Osteoblast (primary cell): ENCODE measurements at regions not wholly inside any gene's neighbourhood (a gene's known extent, or its start where the extent isn't known, plus 50 kb on each side); places are given as distances from the start of the nearest gene placed in this dataset.

Experiments used
- DNase-seq: peaks from one replicate; pipeline ENCODE4 v3.0.0; 2011; ENCODE audit warnings: low spot score, mixed read lengths; ENCODE audit not compliant: insufficient read length; ENCODE audit errors: missing footprints
- H2AFZ ChIP-seq: 2 replicates; pipeline ENCODE4 v1.6.0; 2011; ENCODE audit warnings: mild to moderate bottlenecking, low read length
- H3K27ac ChIP-seq: 2 replicates; pipeline ENCODE4 v1.5.1; 2011; ENCODE audit warnings: mild to moderate bottlenecking, low read depth, low read length, moderate library complexity
- H3K27me3 ChIP-seq: 2 replicates; pipeline ENCODE4 v1.6.0; 2012; ENCODE audit warnings: mild to moderate bottlenecking, control low read depth, inconsistent platforms, low read length, moderate library complexity; ENCODE audit not compliant: insufficient read depth
- H3K36me3 ChIP-seq: 2 replicates; pipeline ENCODE4 v1.5.1; 2011; ENCODE audit warnings: mild to moderate bottlenecking, low read length, control low read depth, moderate library complexity; ENCODE audit not compliant: insufficient read depth
- H3K4me1 ChIP-seq: 2 replicates; pipeline ENCODE4 v1.5.1; 2011; ENCODE audit warnings: mild to moderate bottlenecking, low read length, control low read depth, moderate library complexity; ENCODE audit not compliant: insufficient read depth
- H3K4me2 ChIP-seq: 2 replicates; pipeline ENCODE4 v1.6.0; 2011; ENCODE audit warnings: mild to moderate bottlenecking, low read length; ENCODE audit not compliant: insufficient read depth
- H3K4me3 ChIP-seq: fragments of 200-600 bp; sonication (generic); 3 replicates; pipeline ENCODE4 v1.5.1; 2012; ENCODE audit warnings: mild to moderate bottlenecking, low read length, inconsistent platforms; ENCODE audit not compliant: insufficient read depth
- H3K79me2 ChIP-seq: 2 replicates; pipeline ENCODE4 v1.6.0; 2012; ENCODE audit warnings: mild to moderate bottlenecking, low read length, control low read depth, inconsistent platforms; ENCODE audit not compliant: insufficient read depth
- H3K9me3 ChIP-seq: 2 replicates; pipeline ENCODE4 v1.5.1; 2011; ENCODE audit warnings: low read depth, low read length, control low read depth
- H4K20me1 ChIP-seq: 2 replicates; pipeline ENCODE4 v1.6.0; 2012; ENCODE audit warnings: mild to moderate bottlenecking, low read length, control low read depth; ENCODE audit not compliant: insufficient read depth
- CTCF ChIP-seq: IDR thresholded peaks from 2 replicates; pipeline ENCODE4 v1.5.1; 2011; ENCODE audit warnings: mild to moderate bottlenecking, low read depth, low read length, moderate library complexity; ENCODE audit errors: extremely low read depth

- Histone ChIP-seq H3K36me3 (no peaks in the 10 kb centered on the region), H3K4me3 (no peak overlapping the region), H3K4me2 (no peak overlapping the region), H3K9me3 (no peaks in the 10 kb centered on the region), H3K79me2 (no peaks in the 10 kb centered on the region), H2AFZ (no peak overlapping the region), H4K20me1 (no peaks in the 10 kb centered on the region), H3K27ac (no peak overlapping the region), H3K27me3 (no peaks in the 10 kb centered on the region), H3K4me1 (no peaks in the 10 kb centered on the region)
- DNase-seq: no peak
- TF ChIP-seq CTCF: no peak
Measured at GRCh38 chr7:26029911-26030310, 122.1 kb upstream of the NFE2L3 start.

GRCh38 chr7:26034391-26034790 lies 117.6 kb upstream of the NFE2L3 start:
- H3K27me3 ChIP-seq: no peaks in the 10 kb centered on the region
- no peaks in the 10 kb centered on the region for H3K36me3 ChIP-seq
- H3K9me3 ChIP-seq: no peaks in the 10 kb centered on the region
- H3K27ac ChIP-seq: no peak overlapping the region
- no peak overlapping the region for H3K4me3 ChIP-seq
- no peaks in the 10 kb centered on the region for H3K4me1 ChIP-seq
- no peak for TF ChIP-seq CTCF
- no peaks in the 10 kb centered on the region for H4K20me1 ChIP-seq
- no peak overlapping the region for H3K4me2 ChIP-seq
- no peak overlapping the region for H2AFZ ChIP-seq
- DNase-seq: no peak
- H3K79me2 ChIP-seq: no peaks in the 10 kb centered on the region

GRCh38 chr7:26035552-26035951 lies 116.4 kb upstream of the NFE2L3 start:
- no peaks in the 10 kb centered on the region for H3K9me3 ChIP-seq
- no peak for TF ChIP-seq CTCF
- DNase-seq: no peak
- no peaks in the 10 kb centered on the region for H3K4me1 ChIP-seq
- H4K20me1 ChIP-seq: no peaks in the 10 kb centered on the region
- H3K79me2 ChIP-seq: no peaks in the 10 kb centered on the region
- no peaks in the 10 kb centered on the region for H3K36me3 ChIP-seq
- H3K27me3 ChIP-seq: no peaks in the 10 kb centered on the region
- no peak overlapping the region for H2AFZ ChIP-seq
- H3K4me2 ChIP-seq: no peak overlapping the region
- no peak overlapping the region for H3K4me3 ChIP-seq
- no peak overlapping the region for H3K27ac ChIP-seq

GRCh38 chr7:26036092-26036491 lies 115.9 kb upstream of the NFE2L3 start:
- Histone ChIP-seq H3K4me2 (no peak overlapping the region), H2AFZ (no peak overlapping the region), H3K27ac (no peak overlapping the region), H3K27me3 (no peaks in the 10 kb centered on the region), H3K36me3 (no peaks in the 10 kb centered on the region), H4K20me1 (no peaks in the 10 kb centered on the region), H3K4me3 (no peak overlapping the region), H3K4me1 (no peaks in the 10 kb centered on the region), H3K9me3 (no peaks in the 10 kb centered on the region), H3K79me2 (no peaks in the 10 kb centered on the region)
- no peak for TF ChIP-seq CTCF
- no peak for DNase-seq
